ENCODE measurements at regions not wholly inside any gene's neighbourhood (a gene's known extent, or its start where the extent isn't known, plus 50 kb on each side); places are given as distances from the start of the nearest gene placed in this dataset.
"Not testable (repeated sequence)": the region's sequence is repeated elsewhere in the genome, so short reads cannot be mapped to it uniquely, and the experiment has no call there.

GRCh38 chr9:102941868-102942267 lies 53.3 kb upstream of the CYLC2 start:
- no peak for DNase-seq (ENCODE audit: low read depth in 4 of 4, low spot score in 3 of 4)

GRCh38 chr9:102922526-102922925 lies 72.6 kb upstream of the CYLC2 start:
- DNase-seq (ENCODE audit: low read depth in 4 of 4, low spot score in 3 of 4): no peak

GRCh38 chr9:102911185-102911584 lies 83.9 kb upstream of the CYLC2 start:
- DNase-seq (ENCODE audit: low read depth in 4 of 4, low spot score in 3 of 4): no peak

- not testable (repeated sequence) for DNase-seq (ENCODE audit: low read depth in 4 of 4, low spot score in 3 of 4)
Observed at GRCh38 chr9:102905795-102906194, 89.3 kb upstream of the CYLC2 start.

- no peak for DNase-seq (ENCODE audit: low read depth in 4 of 4, low spot score in 3 of 4)
Observed at GRCh38 chr9:102892025-102892424, 103.1 kb upstream of the CYLC2 start.

- DNase-seq (ENCODE audit: low read depth in 4 of 4, low spot score in 3 of 4): not testable (repeated sequence)
Observed at GRCh38 chr9:102888747-102889146, 106.4 kb upstream of the CYLC2 start.

GRCh38 chr9:102875687-102876086 lies 119.4 kb upstream of the CYLC2 start:
- no peak for DNase-seq (ENCODE audit: low read depth in 4 of 4, low spot score in 3 of 4)

- DNase-seq (ENCODE audit: low read depth in 4 of 4, low spot score in 3 of 4): no peak
Observed at GRCh38 chr9:102867488-102867887, 127.6 kb upstream of the CYLC2 start.

- no peak for DNase-seq (ENCODE audit: low read depth in 4 of 4, low spot score in 3 of 4)
Observed at GRCh38 chr9:102862478-102862877, 132.7 kb upstream of the CYLC2 start.

- DNase-seq (ENCODE audit: low read depth in 4 of 4, low spot score in 3 of 4): no peak
Observed at GRCh38 chr9:102855641-102856040, 139.5 kb upstream of the CYLC2 start.

- DNase-seq (ENCODE audit: low read depth in 4 of 4, low spot score in 3 of 4): no peak
Observed at GRCh38 chr9:102845827-102846371, 149.2 kb upstream of the CYLC2 start.

GRCh38 chr9:102844716-102845115 lies 150.4 kb upstream of the CYLC2 start:
- DNase-seq (ENCODE audit: low read depth in 4 of 4, low spot score in 3 of 4): no peak

GRCh38 chr9:102842423-102842822 lies 152.7 kb upstream of the CYLC2 start:
- DNase-seq (ENCODE audit: low read depth in 4 of 4, low spot score in 3 of 4): no peak

GRCh38 chr9:102841376-102841775 lies 153.8 kb upstream of the CYLC2 start:
- DNase-seq (ENCODE audit: low read depth in 4 of 4, low spot score in 3 of 4): no peak

GRCh38 chr9:102840335-102840734 lies 154.8 kb upstream of the CYLC2 start:
- DNase-seq (ENCODE audit: low read depth in 4 of 4, low spot score in 3 of 4): no peak

GRCh38 chr9:102832814-102833213 lies 162.3 kb upstream of the CYLC2 start:
- no peak for DNase-seq (ENCODE audit: low read depth in 4 of 4, low spot score in 3 of 4)

- no peak for DNase-seq (ENCODE audit: low read depth in 4 of 4, low spot score in 3 of 4)
Observed at GRCh38 chr9:102796244-102796643, 198.9 kb upstream of the CYLC2 start.

GRCh38 chr9:102795532-102795931 lies 199.6 kb upstream of the CYLC2 start:
- no peak for DNase-seq (ENCODE audit: low read depth in 4 of 4, low spot score in 3 of 4)

GRCh38 chr9:102779356-102779755 lies 215.8 kb upstream of the CYLC2 start:
- no peak for DNase-seq (ENCODE audit: low read depth in 4 of 4, low spot score in 3 of 4)

- no peak for DNase-seq (ENCODE audit: low read depth in 4 of 4, low spot score in 3 of 4)
Observed at GRCh38 chr9:102778746-102779145, 216.4 kb upstream of the CYLC2 start.

- DNase-seq (ENCODE audit: low read depth in 4 of 4, low spot score in 3 of 4): no peak
Observed at GRCh38 chr9:102770704-102771103, 224.4 kb upstream of the CYLC2 start.

GRCh38 chr9:102769307-102769706 lies 225.8 kb upstream of the CYLC2 start:
- no peak for DNase-seq (ENCODE audit: low read depth in 4 of 4, low spot score in 3 of 4)

GRCh38 chr9:102768002-102768401 lies 227.1 kb upstream of the CYLC2 start:
- no peak for DNase-seq (ENCODE audit: low read depth in 4 of 4, low spot score in 3 of 4)

Data from left renal pelvis (tissue), 4 donors.